ENCODE measurements at regions not wholly inside any gene's neighbourhood (a gene's known extent, or its start where the extent isn't known, plus 50 kb on each side); places are given as distances from the start of the nearest gene placed in this dataset.

GRCh38 chr3:135752851-135753250 is 212.7 kb upstream of the PPP2R3A start:
- H3K36me3 ChIP-seq (ENCODE audit: control insufficient read depth in 2 of 3, insufficient read depth in 3 of 3, low read length in 3 of 3): no peaks in the 10 kb centered on the region
- H3K4me1 ChIP-seq (ENCODE audit: control insufficient read depth in 2 of 2, insufficient read depth in 2 of 2, low read length in 2 of 2): no peaks in the 10 kb centered on the region
- ATAC-seq (no peak), DNase-seq (no peak)
- no peaks in the 10 kb centered on the region for H3K27me3 ChIP-seq (ENCODE audit: control insufficient read depth in 2 of 2, insufficient read depth in 2 of 2, low read length in 2 of 2)
- peaks cover 0 to 10% (median 4%) of the 10 kb centered on the region in 11 donors for H3K9me3 Mint-ChIP-seq
- intact Hi-C loops (cut with micrococcal nuclease): no loop called here
- H3K4me3 Mint-ChIP-seq: no peak overlapping the region
- ChIA-PET CTCF (no interaction called here), POLR2A (interaction anchor here (0.6 kb wide), 1 partner anchor 117 kb away, joined by 3 read pairs; no protein-coding TSS in a partner anchor)
- H3K27ac ChIP-seq (ENCODE audit: low read depth, low read length): no peak overlapping the region
- H3K27me3 Mint-ChIP-seq: peaks cover 0 to 14% (median 4%) of the 10 kb centered on the region in 5 donors
- H3K4me1 Mint-ChIP-seq: no peaks in the 10 kb centered on the region
- no peaks in the 10 kb centered on the region for H3K9me3 ChIP-seq (ENCODE audit: control insufficient read depth in 2 of 3, low read length in 3 of 3)
- H3K36me3 Mint-ChIP-seq: no peaks in the 10 kb centered on the region
- no peak overlapping the region for H3K4me3 ChIP-seq (ENCODE audit: low read length)
- H3K27ac Mint-ChIP-seq: no peak overlapping the region

GRCh38 chr3:135753506-135753905 is 212.0 kb upstream of the PPP2R3A start:
- Mint-ChIP-seq H3K27ac (no peak overlapping the region), H3K27me3 (peaks cover 0 to 14% (median 4%) of the 10 kb centered on the region in 5 donors), H3K4me3 (no peak overlapping the region), H3K4me1 (no peaks in the 10 kb centered on the region), H3K9me3 (peaks cover 0 to 10% (median 4%) of the 10 kb centered on the region in 11 donors), H3K36me3 (no peaks in the 10 kb centered on the region)
- Histone ChIP-seq H3K36me3 (ENCODE audit: control insufficient read depth in 2 of 3, insufficient read depth in 3 of 3, low read length in 3 of 3) (no peaks in the 10 kb centered on the region), H3K4me1 (ENCODE audit: control insufficient read depth in 2 of 2, insufficient read depth in 2 of 2, low read length in 2 of 2) (no peaks in the 10 kb centered on the region), H3K27ac (ENCODE audit: low read depth, low read length) (no peak overlapping the region), H3K4me3 (ENCODE audit: low read length) (no peak overlapping the region), H3K9me3 (ENCODE audit: control insufficient read depth in 2 of 3, low read length in 3 of 3) (no peaks in the 10 kb centered on the region), H3K27me3 (ENCODE audit: control insufficient read depth in 2 of 2, insufficient read depth in 2 of 2, low read length in 2 of 2) (no peaks in the 10 kb centered on the region)
- DNase-seq (no peak), ATAC-seq (no peak)
- intact Hi-C loops (cut with micrococcal nuclease): no loop called here
- POLR2A ChIA-PET: no interaction called here
- CTCF ChIA-PET: no interaction called here

GRCh38 chr3:135755330-135756105 is 210.0 kb upstream of the PPP2R3A start:
- no peak overlapping the region for H3K27ac ChIP-seq (ENCODE audit: low read depth, low read length)
- DNase-seq (no peak), ATAC-seq (no peak)
- ChIA-PET CTCF (no interaction called here), POLR2A (no interaction called here)
- peaks cover 0 to 10% (median 2%) of the 10 kb centered on the region in 11 donors for H3K9me3 Mint-ChIP-seq
- intact Hi-C loops (cut with micrococcal nuclease): no loop called here
- H3K9me3 ChIP-seq (ENCODE audit: control insufficient read depth in 2 of 3, low read length in 3 of 3): no peaks in the 10 kb centered on the region
- no peak overlapping the region for H3K4me3 Mint-ChIP-seq
- no peaks in the 10 kb centered on the region for H3K4me1 ChIP-seq (ENCODE audit: control insufficient read depth in 2 of 2, insufficient read depth in 2 of 2, low read length in 2 of 2)
- H3K36me3 ChIP-seq (ENCODE audit: control insufficient read depth in 2 of 3, insufficient read depth in 3 of 3, low read length in 3 of 3): no peaks in the 10 kb centered on the region
- H3K4me1 Mint-ChIP-seq: no peaks in the 10 kb centered on the region
- no peaks in the 10 kb centered on the region for H3K36me3 Mint-ChIP-seq
- H3K27ac Mint-ChIP-seq: no peak overlapping the region
- peaks cover 0 to 15% (median 0%) of the 10 kb centered on the region in 5 donors for H3K27me3 Mint-ChIP-seq
- no peaks in the 10 kb centered on the region for H3K27me3 ChIP-seq (ENCODE audit: control insufficient read depth in 2 of 2, insufficient read depth in 2 of 2, low read length in 2 of 2)
- no peak overlapping the region for H3K4me3 ChIP-seq (ENCODE audit: low read length)

GRCh38 chr3:135756106-135756668 is 209.3 kb upstream of the PPP2R3A start:
- no peak for DNase-seq
- POLR2A ChIA-PET: no interaction called here

GRCh38 chr3:135757421-135757820 is 208.1 kb upstream of the PPP2R3A start:
- ATAC-seq (no peak), DNase-seq (no peak)
- ChIA-PET CTCF (no interaction called here), POLR2A (no interaction called here)
- Histone ChIP-seq H3K36me3 (ENCODE audit: control insufficient read depth in 2 of 3, insufficient read depth in 3 of 3, low read length in 3 of 3) (no peaks in the 10 kb centered on the region), H3K4me1 (ENCODE audit: control insufficient read depth in 2 of 2, insufficient read depth in 2 of 2, low read length in 2 of 2) (no peaks in the 10 kb centered on the region), H3K4me3 (ENCODE audit: low read length) (no peak overlapping the region), H3K27me3 (ENCODE audit: control insufficient read depth in 2 of 2, insufficient read depth in 2 of 2, low read length in 2 of 2) (no peaks in the 10 kb centered on the region), H3K9me3 (ENCODE audit: control insufficient read depth in 2 of 3, low read length in 3 of 3) (no peaks in the 10 kb centered on the region), H3K27ac (ENCODE audit: low read depth, low read length) (no peak overlapping the region)
- H3K4me1 Mint-ChIP-seq: no peaks in the 10 kb centered on the region
- intact Hi-C loops (cut with micrococcal nuclease): no loop called here
- no peak overlapping the region for H3K4me3 Mint-ChIP-seq
- peaks cover 0 to 10% (median 0%) of the 10 kb centered on the region in 5 donors for H3K27me3 Mint-ChIP-seq
- H3K27ac Mint-ChIP-seq: no peak overlapping the region
- no peaks in the 10 kb centered on the region for H3K36me3 Mint-ChIP-seq
- peaks cover 0 to 10% (median 2%) of the 10 kb centered on the region in 11 donors for H3K9me3 Mint-ChIP-seq

More at GRCh38 chr3:135756106-135756668, 209.3 kb upstream of the PPP2R3A start:
- H3K4me1 Mint-ChIP-seq: no peaks in the 10 kb centered on the region
- H3K27ac Mint-ChIP-seq: no peak overlapping the region
- Histone ChIP-seq H3K27me3 (ENCODE audit: control insufficient read depth in 2 of 2, insufficient read depth in 2 of 2, low read length in 2 of 2) (no peaks in the 10 kb centered on the region), H3K4me1 (ENCODE audit: control insufficient read depth in 2 of 2, insufficient read depth in 2 of 2, low read length in 2 of 2) (no peaks in the 10 kb centered on the region), H3K36me3 (ENCODE audit: control insufficient read depth in 2 of 3, insufficient read depth in 3 of 3, low read length in 3 of 3) (no peaks in the 10 kb centered on the region), H3K9me3 (ENCODE audit: control insufficient read depth in 2 of 3, low read length in 3 of 3) (no peaks in the 10 kb centered on the region), H3K4me3 (ENCODE audit: low read length) (no peak overlapping the region), H3K27ac (ENCODE audit: low read depth, low read length) (no peak overlapping the region)
- H3K9me3 Mint-ChIP-seq: peaks cover 0 to 10% (median 2%) of the 10 kb centered on the region in 11 donors
- CTCF ChIA-PET: no interaction called here
- no peak for ATAC-seq
- intact Hi-C loops (cut with micrococcal nuclease): no loop called here
- H3K4me3 Mint-ChIP-seq: no peak overlapping the region
- H3K27me3 Mint-ChIP-seq: peaks cover 0 to 15% (median 0%) of the 10 kb centered on the region in 5 donors
- H3K36me3 Mint-ChIP-seq: no peaks in the 10 kb centered on the region

GRCh38 chr3:135758961-135759360 is 206.6 kb upstream of the PPP2R3A start:
- no peak overlapping the region for H3K27ac Mint-ChIP-seq
- no peaks in the 10 kb centered on the region for H3K4me1 ChIP-seq (ENCODE audit: control insufficient read depth in 2 of 2, insufficient read depth in 2 of 2, low read length in 2 of 2)
- no peak overlapping the region for H3K4me3 Mint-ChIP-seq
- no peak overlapping the region for H3K27ac ChIP-seq (ENCODE audit: low read depth, low read length)
- peaks cover 0 to 16% (median 2%) of the 10 kb centered on the region in 11 donors for H3K9me3 Mint-ChIP-seq
- no peaks in the 10 kb centered on the region for H3K27me3 ChIP-seq (ENCODE audit: control insufficient read depth in 2 of 2, insufficient read depth in 2 of 2, low read length in 2 of 2)
- ChIA-PET CTCF (no interaction called here), POLR2A (no interaction called here)
- H3K36me3 Mint-ChIP-seq: no peaks in the 10 kb centered on the region
- no peak for ATAC-seq
- intact Hi-C loops (cut with micrococcal nuclease): no loop called here
- peaks cover 0 to 13% (median 0%) of the 10 kb centered on the region in 5 donors for H3K27me3 Mint-ChIP-seq
- H3K4me3 ChIP-seq (ENCODE audit: low read length): no peak overlapping the region
- H3K36me3 ChIP-seq (ENCODE audit: control insufficient read depth in 2 of 3, insufficient read depth in 3 of 3, low read length in 3 of 3): no peaks in the 10 kb centered on the region
- H3K9me3 ChIP-seq (ENCODE audit: control insufficient read depth in 2 of 3, low read length in 3 of 3): no peaks in the 10 kb centered on the region
- no peak for DNase-seq
- H3K4me1 Mint-ChIP-seq: peaks cover 0 to 2% (median 0%) of the 10 kb centered on the region in 7 donors

GRCh38 chr3:135759651-135760050 is 205.9 kb upstream of the PPP2R3A start:
- H3K27me3 Mint-ChIP-seq: peaks cover 0 to 13% (median 0%) of the 10 kb centered on the region in 5 donors
- no peak overlapping the region for H3K4me3 Mint-ChIP-seq
- no peak overlapping the region for H3K4me3 ChIP-seq (ENCODE audit: low read length)
- CTCF ChIA-PET: no interaction called here
- DNase-seq (no peak), ATAC-seq (no peak)
- peaks cover 0 to 22% (median 3%) of the 10 kb centered on the region in 11 donors for H3K9me3 Mint-ChIP-seq
- intact Hi-C loops (cut with micrococcal nuclease): no loop called here
- no peaks in the 10 kb centered on the region for H3K9me3 ChIP-seq (ENCODE audit: control insufficient read depth in 2 of 3, low read length in 3 of 3)
- peaks cover 0 to 2% (median 0%) of the 10 kb centered on the region in 7 donors for H3K4me1 Mint-ChIP-seq
- POLR2A ChIA-PET: no interaction called here
- no peak overlapping the region for H3K27ac Mint-ChIP-seq
- H3K4me1 ChIP-seq (ENCODE audit: control insufficient read depth in 2 of 2, insufficient read depth in 2 of 2, low read length in 2 of 2): no peaks in the 10 kb centered on the region
- H3K36me3 Mint-ChIP-seq: no peaks in the 10 kb centered on the region
- no peaks in the 10 kb centered on the region for H3K27me3 ChIP-seq (ENCODE audit: control insufficient read depth in 2 of 2, insufficient read depth in 2 of 2, low read length in 2 of 2)
- H3K36me3 ChIP-seq (ENCODE audit: control insufficient read depth in 2 of 3, insufficient read depth in 3 of 3, low read length in 3 of 3): no peaks in the 10 kb centered on the region
- H3K27ac ChIP-seq (ENCODE audit: low read depth, low read length): no peak overlapping the region

Data from naive thymus-derived CD4-positive, alpha-beta T cell (primary cell).